Stimulated activated naive CD8-positive, alpha-beta T cell treated with anti-CD3 and anti-CD28 coated beads, Interleukin-15, amount 100 ng/mL, for 72 hours (primary cell): ENCODE measurements at regions not wholly inside any gene's neighbourhood (a gene's known extent, or its start where the extent isn't known, plus 50 kb on each side); places are given as distances from the start of the nearest gene placed in this dataset.

Source experiments
- ATAC-seq: fragments of 150-1000 bp; cut with Tn5 transposase; 2 replicates; pipeline ENCODE4 v1.10.0; 2021; ENCODE audit warnings: mild to moderate bottlenecking, moderate library complexity
- DNase-seq, 2 donors: peaks; one replicate each; pipeline ENCODE4 v3.0.0; 2021 to 2022
- H3K27ac Mint-ChIP-seq, 2 donors: one replicate each; pipeline ENCODE4 v1.8.0; 2022; ENCODE audit warnings: mild to moderate bottlenecking in 2 of 2, mixed read lengths in 2 of 2, moderate library complexity in 2 of 2
- H3K27me3 Mint-ChIP-seq: one replicate; pipeline ENCODE4 v1.8.0; 2022; ENCODE audit warnings: mixed read lengths
- H3K4me1 Mint-ChIP-seq: one replicate; pipeline ENCODE4 v1.8.0; 2022; ENCODE audit warnings: mild to moderate bottlenecking, mixed read lengths
- H3K4me3 Mint-ChIP-seq, 2 donors: one replicate each; pipeline ENCODE4 v1.8.0; 2022; ENCODE audit warnings: mild to moderate bottlenecking in 2 of 2, mixed read lengths in 2 of 2, moderate library complexity in 1 of 2
- H3K9me3 Mint-ChIP-seq, 2 donors: one replicate each; pipeline ENCODE4 v1.8.0; 2022; ENCODE audit warnings: mixed read lengths in 2 of 2

DNA sequence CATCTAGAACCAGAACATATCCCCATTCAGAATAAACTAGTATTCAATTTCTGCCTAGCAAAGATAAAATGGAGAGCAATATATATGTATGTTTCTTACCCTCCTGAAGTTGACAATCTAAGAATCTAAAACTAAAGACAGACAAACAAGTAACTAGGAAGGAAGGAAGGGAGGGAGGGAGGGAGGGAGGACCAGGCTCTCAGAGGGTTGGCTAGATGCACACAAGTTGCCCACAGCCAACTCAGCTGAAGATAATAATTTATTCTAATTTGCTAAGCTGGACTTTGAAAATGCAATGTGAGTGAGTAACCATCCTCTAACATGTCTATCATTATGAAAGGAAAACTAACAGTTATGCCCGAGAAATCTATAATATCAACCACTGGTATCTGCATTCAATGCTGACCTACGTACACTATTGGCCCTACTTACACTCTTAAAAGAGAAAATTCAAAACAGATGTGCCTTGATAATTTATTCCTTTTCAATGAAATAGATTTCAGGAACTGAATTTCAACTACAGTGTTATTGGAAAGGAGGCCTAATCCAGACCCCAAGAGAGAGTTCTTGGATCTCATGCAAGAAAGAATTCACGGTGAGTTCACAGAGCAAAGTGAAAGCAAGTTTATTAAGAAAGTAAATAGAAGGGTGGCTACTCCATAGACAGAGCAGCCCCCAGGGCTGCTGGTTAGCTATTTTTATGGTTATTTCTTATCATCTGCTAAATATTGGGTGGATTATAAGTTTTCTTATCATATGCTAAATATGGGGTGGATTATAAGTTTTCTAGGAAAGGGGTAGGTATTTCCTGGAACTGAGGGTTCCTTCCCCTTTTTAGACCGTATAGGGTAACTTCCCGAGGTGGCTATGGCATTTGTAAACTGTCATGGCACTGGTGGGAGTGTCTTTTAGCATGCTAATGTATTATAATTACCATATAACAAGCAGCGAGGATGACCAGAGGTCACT is 288.5 kb upstream of the SLC39A10 start:
- no peaks in the 10 kb centered on the region for H3K27me3 Mint-ChIP-seq
- H3K27ac Mint-ChIP-seq: no peak overlapping the region
- H3K4me3 Mint-ChIP-seq: no peak overlapping the region
- H3K4me1 Mint-ChIP-seq: peaks cover 14% of the 10 kb centered on the region
- DNase-seq (no peak), ATAC-seq (no peak)
- peaks cover 12 to 19% of the 10 kb centered on the region in 2 donors for H3K9me3 Mint-ChIP-seq

GRCh38 chr2:195367809-195368208 is 289.2 kb upstream of the SLC39A10 start:
- H3K27ac Mint-ChIP-seq: no peak overlapping the region
- H3K4me1 Mint-ChIP-seq: peaks cover 14% of the 10 kb centered on the region
- H3K27me3 Mint-ChIP-seq: no peaks in the 10 kb centered on the region
- DNase-seq (no peak), ATAC-seq (no peak)
- H3K4me3 Mint-ChIP-seq: no peak overlapping the region
- peaks cover 12 to 19% of the 10 kb centered on the region in 2 donors for H3K9me3 Mint-ChIP-seq

DNA sequence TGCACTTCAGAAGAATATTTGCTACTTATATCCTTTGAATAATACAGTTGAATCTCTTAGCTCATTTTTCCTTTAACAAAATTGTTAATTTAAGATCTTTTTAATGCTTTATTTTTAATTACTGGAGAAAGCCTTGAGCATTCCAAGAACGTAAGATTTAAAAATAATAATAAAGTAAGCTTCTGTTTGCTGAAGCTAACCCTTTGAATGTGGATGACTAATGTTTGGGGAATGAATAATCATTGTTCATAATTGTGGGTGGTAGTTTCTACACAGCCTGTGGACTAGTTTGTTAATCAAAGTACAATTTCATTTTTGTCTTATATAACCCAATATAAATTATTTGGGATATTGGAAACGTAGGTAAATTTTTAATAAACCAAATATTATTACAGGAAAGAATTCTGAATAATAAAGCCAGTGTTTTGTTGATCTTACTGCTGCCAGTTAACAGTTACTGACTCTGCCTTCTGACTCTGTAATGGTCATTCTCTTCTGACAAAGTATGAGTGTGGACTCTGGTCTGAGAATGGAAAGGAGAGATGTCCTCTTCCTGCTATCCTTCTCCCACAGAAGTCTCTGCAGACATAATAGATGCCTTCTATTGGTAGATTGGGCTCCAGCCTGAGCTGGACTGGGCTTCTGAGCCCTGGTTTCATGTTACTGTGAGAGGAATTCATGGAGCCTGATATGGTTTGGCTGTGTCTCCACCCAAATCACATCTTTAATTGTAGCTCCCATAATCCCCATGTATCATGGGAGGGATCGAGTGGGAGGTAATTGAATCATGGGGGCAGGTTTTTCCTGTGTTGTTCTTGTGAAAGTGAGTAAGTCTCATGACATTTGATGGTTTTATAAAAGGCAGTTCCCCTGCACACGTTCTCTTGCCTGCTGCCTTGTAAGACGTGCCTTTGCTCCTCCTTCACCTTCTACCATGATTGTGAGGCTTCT is 292.7 kb upstream of the SLC39A10 start:
- H3K27ac Mint-ChIP-seq: peak overlapping the region in 1 of 2 donors; percentile 55
- H3K4me3 Mint-ChIP-seq: no peak overlapping the region

DNA sequence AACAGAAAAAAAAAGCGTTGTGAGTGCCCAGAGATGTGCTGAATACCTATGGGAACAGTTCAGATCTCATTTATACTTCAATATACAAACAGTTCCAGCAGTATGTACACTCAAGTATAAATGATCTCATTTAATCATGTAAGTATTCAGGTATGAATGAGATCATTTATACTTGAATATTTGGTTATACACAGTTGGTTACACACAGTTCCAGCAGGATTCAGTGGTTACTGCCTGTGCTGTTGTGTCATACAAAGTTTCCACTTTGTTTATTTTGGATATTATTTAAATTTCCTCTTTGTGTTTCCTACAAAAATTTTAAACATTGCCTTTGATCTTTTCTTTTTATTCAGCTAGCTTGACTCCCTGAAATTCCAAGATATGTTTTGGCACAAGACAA is 293.5 kb upstream of the SLC39A10 start:
- Mint-ChIP-seq H3K9me3 (peaks cover 12 to 19% of the 10 kb centered on the region in 2 donors), H3K27me3 (no peaks in the 10 kb centered on the region), H3K27ac (no peak overlapping the region), H3K4me3 (no peak overlapping the region), H3K4me1 (peaks cover 24% of the 10 kb centered on the region)
- ATAC-seq (no peak), DNase-seq (no peak)

More for the DNA sequence above, 292.7 kb upstream of the SLC39A10 start:
- DNase-seq (no peak), ATAC-seq (no peak)
- no peaks in the 10 kb centered on the region for H3K27me3 Mint-ChIP-seq
- peaks cover 16% of the 10 kb centered on the region for H3K4me1 Mint-ChIP-seq
- H3K9me3 Mint-ChIP-seq: peaks cover 12 to 19% of the 10 kb centered on the region in 2 donors

GRCh38 chr2:195360242-195360641 is 296.8 kb upstream of the SLC39A10 start:
- Mint-ChIP-seq H3K9me3 (peaks cover 6 to 17% of the 10 kb centered on the region in 2 donors), H3K27me3 (no peaks in the 10 kb centered on the region), H3K4me3 (no peak overlapping the region), H3K4me1 (peaks cover 20% of the 10 kb centered on the region), H3K27ac (no peak overlapping the region)
- ATAC-seq (no peak), DNase-seq (no peak)

- no peaks in the 10 kb centered on the region for H3K27me3 Mint-ChIP-seq
- H3K4me3 Mint-ChIP-seq: no peak overlapping the region
- H3K9me3 Mint-ChIP-seq: peaks cover 0 to 8% of the 10 kb centered on the region in 2 donors
- DNase-seq (no peak), ATAC-seq (no peak)
- no peak overlapping the region for H3K27ac Mint-ChIP-seq
- peaks cover 10% of the 10 kb centered on the region for H3K4me1 Mint-ChIP-seq
Observed at GRCh38 chr2:195359043-195359735, 297.8 kb upstream of the SLC39A10 start.

GRCh38 chr2:195356920-195357440 is 300.0 kb upstream of the SLC39A10 start:
- Mint-ChIP-seq H3K27ac (peak overlapping the region in 1 of 2 donors; percentile 39), H3K9me3 (peaks cover 0 to 8% of the 10 kb centered on the region in 2 donors), H3K4me3 (no peak overlapping the region), H3K4me1 (peaks cover 10% of the 10 kb centered on the region), H3K27me3 (no peaks in the 10 kb centered on the region)
- ATAC-seq (no peak), DNase-seq (no peak)

GRCh38 chr2:195356026-195356425 is 301.0 kb upstream of the SLC39A10 start:
- peaks cover 10% of the 10 kb centered on the region for H3K4me1 Mint-ChIP-seq
- H3K27me3 Mint-ChIP-seq: no peaks in the 10 kb centered on the region
- no peak for DNase-seq
- H3K9me3 Mint-ChIP-seq: peaks cover 0 to 8% of the 10 kb centered on the region in 2 donors
- H3K4me3 Mint-ChIP-seq: no peak overlapping the region
- no peak for ATAC-seq
- H3K27ac Mint-ChIP-seq: no peak overlapping the region

- Mint-ChIP-seq H3K27ac (no peak overlapping the region), H3K4me1 (no peaks in the 10 kb centered on the region), H3K9me3 (peaks cover 4 to 14% of the 10 kb centered on the region in 2 donors), H3K4me3 (no peak overlapping the region), H3K27me3 (no peaks in the 10 kb centered on the region)
- ATAC-seq (no peak), DNase-seq (no peak)
Observed at GRCh38 chr2:195352581-195352980, 304.4 kb upstream of the SLC39A10 start.

DNA sequence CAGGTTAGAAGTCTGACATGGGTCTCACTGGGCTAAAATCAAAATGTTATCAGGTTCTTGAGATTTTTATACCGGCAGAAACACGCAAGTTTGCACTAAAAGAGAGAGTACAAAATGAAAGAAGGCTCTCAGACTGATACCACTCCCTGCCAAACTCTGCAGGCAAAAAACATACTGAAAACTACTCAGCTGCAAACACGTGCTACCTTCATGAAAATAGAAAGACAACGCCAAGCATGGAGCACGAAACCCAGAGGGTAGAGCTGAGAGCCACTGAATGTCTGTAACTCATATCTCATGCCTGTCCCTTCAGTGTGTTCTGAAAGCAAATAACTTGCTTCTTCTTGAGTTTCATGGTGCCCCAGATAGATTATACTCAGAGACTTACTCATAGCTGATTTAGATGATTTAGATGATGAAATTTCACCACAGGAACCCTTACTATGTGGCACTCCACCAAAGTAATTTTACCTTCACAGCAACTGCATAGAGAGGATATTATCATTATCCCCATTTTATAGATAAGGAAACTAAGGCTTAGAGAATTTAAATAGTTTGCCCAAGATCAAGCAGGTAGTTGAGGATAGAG is 313.0 kb upstream of the SLC39A10 start:
- ATAC-seq (no peak), DNase-seq (no peak)
- Mint-ChIP-seq H3K27me3 (no peaks in the 10 kb centered on the region), H3K4me3 (no peak overlapping the region), H3K4me1 (no peaks in the 10 kb centered on the region), H3K27ac (no peak overlapping the region), H3K9me3 (peaks cover 0 to 4% of the 10 kb centered on the region in 2 donors)

DNA sequence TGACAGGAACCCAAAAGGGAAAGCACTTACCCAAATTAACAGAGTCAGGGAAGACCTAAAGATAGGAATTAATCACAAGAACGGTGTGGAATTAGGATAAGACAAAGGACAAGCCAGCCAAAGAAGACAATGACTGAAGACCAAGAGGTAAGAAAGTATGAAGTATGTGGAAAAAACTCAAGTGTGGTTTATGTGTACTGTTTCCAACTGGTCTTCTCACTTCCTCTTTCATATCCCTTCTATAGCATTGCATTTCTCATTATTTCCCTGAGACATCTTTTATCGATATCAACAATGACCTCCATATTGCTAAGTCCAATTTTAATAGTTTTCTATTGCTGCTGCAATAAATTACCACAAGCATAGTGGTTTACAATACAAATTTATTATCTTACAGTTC is 313.5 kb upstream of the SLC39A10 start:
- Mint-ChIP-seq H3K4me3 (no peak overlapping the region), H3K27ac (no peak overlapping the region), H3K9me3 (peaks cover 0 to 3% of the 10 kb centered on the region in 2 donors), H3K27me3 (no peaks in the 10 kb centered on the region), H3K4me1 (no peaks in the 10 kb centered on the region)
- DNase-seq: no peak
- no peak for ATAC-seq

DNA sequence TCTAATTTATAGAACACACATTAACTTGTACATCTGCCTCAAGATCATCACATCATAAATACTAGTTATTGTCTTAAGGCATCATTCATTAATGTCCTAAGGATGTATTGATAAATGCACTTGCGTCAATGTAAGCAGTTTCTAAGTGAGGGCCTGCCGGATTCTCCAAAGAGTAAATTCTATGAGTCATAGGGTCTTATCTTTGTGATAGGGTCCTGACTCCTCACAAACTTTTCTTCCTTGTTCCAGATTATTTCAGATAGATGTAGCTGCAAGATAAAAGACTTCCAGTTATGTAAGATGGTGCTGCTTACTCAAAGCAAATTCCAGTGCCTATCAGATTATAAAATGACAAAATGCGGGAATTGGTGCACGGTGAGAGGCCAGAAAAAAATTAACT is 315.0 kb upstream of the SLC39A10 start:
- ATAC-seq: no peak
- DNase-seq: no peak
- Mint-ChIP-seq H3K4me3 (no peak overlapping the region), H3K27me3 (no peaks in the 10 kb centered on the region), H3K9me3 (peaks cover 0 to 4% of the 10 kb centered on the region in 2 donors), H3K27ac (no peak overlapping the region), H3K4me1 (no peaks in the 10 kb centered on the region)

- Mint-ChIP-seq H3K27me3 (no peaks in the 10 kb centered on the region), H3K4me3 (no peak overlapping the region), H3K9me3 (peaks cover 4 to 7% of the 10 kb centered on the region in 2 donors), H3K4me1 (no peaks in the 10 kb centered on the region), H3K27ac (no peak overlapping the region)
- DNase-seq (no peak), ATAC-seq (no peak)
Observed at GRCh38 chr2:195338856-195339255, 318.2 kb upstream of the SLC39A10 start.

GRCh38 chr2:195337597-195337996 is 319.4 kb upstream of the SLC39A10 start:
- no peaks in the 10 kb centered on the region for H3K4me1 Mint-ChIP-seq
- no peak for ATAC-seq

More at GRCh38 chr2:195337597-195337996, 319.4 kb upstream of the SLC39A10 start:
- Mint-ChIP-seq H3K27ac (no peak overlapping the region), H3K9me3 (peaks cover 4 to 7% of the 10 kb centered on the region in 2 donors), H3K4me3 (no peak overlapping the region), H3K27me3 (no peaks in the 10 kb centered on the region)
- DNase-seq: no peak
